GM18508 (cell line): ENCODE measurements at regions not wholly inside any gene's neighbourhood (a gene's known extent, or its start where the extent isn't known, plus 50 kb on each side); places are given as distances from the start of the nearest gene placed in this dataset.
"Not testable (repeated sequence)": the region's sequence is repeated elsewhere in the genome, so short reads cannot be mapped to it uniquely, and the experiment has no call there.

ENCODE experiments used
- ATAC-seq: cut with Tn5 transposase; IDR thresholded peaks from one replicate; pipeline ENCODE4 v1.9.1; 2021; ENCODE audit warnings: moderate number of reproducible peaks; ENCODE audit not compliant: insufficient read depth, unreplicated experiment

DNA sequence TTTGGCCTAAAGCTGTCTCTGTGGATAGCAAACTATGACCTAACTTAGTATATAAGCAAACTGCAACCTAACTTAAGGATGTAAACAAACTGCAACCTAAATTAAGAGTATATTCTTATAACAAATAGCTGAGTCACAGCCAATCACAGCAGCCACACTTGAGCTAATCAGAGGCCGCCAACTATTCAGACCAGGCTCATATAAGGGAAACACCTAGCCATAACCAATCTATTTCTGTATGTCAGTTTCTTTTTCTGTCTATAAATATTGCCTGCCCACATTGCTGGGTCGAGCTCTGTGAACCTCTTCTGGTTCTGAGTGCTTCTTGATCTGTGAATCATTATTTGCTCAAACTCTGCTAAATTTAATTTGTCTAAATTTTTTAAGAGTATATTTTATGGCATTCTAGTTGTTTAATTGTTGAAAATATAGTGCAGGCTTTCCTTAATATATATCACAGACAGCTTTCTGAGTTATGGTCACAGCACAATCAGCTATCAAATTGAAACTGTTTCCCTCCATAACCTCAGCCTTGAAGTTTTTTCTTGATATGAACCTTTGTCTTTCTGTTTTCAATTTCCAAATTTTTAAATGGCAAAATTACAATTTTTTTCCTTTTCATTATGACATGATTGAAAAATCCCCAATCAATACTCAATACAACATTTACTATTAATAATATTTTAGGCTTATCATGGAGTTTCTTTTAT is 327.1 kb upstream of the NUDT12 start:
- ATAC-seq = no peak

DNA sequence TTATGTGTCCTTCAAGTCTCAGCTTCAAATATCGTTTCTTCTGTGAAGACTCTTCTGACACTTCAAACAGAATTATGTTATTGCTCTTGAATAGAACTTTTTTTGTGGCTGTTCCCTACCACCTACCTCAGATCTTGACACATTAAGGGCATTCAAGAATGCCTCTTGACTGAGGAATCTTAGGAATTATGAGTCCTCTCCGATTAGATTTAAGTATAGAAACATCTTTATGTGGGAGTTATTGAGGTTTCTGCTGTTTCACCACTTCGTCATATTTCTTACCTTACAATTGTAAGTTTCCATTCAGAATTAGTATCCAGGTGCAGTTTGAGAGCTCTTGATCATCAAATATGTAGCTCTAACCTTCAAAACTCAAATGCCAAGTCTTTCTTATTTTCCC is 324.2 kb upstream of the NUDT12 start:
- ATAC-seq = no peak

DNA sequence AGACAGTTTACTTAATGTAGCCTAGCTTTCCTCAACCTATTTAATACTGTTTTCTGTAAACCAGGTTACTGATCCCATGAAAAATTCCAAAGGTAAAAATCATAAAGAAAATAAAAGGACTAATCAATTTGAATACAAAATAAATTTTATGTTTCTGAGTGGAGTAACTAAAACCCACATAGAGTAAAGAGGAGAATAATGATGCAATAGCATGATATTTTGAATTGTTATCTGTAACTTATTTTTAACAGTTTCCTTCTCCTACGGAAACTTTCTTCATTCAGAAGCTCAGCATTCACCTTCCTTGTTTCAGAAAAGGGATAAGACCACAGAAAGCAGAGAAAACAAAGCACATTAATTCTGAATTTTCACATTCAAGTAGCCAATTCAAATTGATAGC is 320.6 kb upstream of the NUDT12 start:
- ATAC-seq = no peak

DNA sequence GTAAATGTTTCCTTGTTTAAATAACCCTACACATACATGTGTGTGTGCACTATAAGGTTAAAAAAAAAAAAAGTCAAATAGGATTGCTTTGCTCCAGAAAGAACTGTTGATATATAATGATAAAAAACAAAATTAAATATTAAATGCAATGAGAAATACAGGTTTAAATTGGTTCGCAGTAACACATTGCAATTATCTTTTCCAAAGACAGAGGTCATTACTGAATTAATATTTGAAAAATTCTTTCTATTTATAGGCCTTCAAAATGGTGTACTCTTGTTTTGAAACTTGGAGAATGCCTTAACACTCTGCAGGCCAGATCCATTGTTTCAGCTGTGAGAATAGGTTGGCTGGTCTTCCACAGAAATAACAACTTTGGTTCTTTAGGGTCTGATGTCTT is 319.0 kb upstream of the NUDT12 start:
- ATAC-seq = no peak

DNA sequence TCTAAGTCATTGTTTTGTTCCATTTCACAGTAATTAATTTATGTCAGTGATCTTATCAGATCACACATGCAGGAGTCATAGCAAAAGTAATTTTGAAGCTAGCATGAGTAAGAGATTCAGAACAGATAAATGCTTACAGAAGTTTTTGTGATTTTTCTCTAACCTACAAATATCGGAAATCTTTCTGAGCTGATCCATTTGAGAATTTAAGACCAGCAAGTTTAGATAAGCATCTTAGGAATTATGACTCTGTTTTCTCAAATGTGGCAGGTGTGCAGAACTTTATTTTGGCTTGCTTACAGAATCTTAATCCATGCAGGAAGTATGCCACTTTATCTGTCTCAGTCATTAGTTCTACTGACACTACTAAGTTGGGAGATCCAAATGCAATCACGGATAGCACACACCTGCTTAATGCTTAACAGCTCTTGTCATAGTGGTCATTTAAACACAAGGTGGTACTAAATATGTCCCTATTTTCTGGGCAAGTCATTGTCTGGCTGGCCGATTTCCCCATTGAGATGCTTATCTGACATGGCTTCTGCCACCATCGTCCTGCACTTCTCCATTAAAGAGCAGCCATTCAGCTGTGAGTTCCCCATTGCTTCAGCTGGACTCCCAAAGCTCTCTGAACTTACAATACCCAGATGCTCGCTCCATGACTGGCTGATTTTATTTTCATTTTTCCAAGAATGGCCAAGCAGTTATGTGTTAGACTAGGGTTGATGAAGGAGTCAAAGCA is 305.4 kb upstream of the NUDT12 start:
- no peak for ATAC-seq

DNA sequence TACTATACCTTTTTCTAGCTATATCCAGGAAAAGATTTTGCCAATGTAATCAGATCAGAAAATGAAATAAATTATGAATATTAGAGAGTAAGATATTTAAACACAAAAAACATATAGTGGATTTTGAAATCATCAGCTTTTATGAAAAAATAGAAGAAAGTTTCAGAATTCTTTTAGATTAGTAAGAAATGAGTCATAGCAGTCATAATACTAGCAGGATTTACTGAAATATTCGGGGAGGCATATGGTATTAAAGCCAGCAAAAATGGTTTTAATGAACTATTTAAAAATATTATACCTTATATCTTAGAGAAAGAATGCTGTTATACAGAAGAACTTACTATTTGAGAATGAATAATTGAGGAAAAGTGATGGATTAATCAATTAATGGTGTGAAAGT is 303.6 kb upstream of the NUDT12 start:
- ATAC-seq = no peak

DNA sequence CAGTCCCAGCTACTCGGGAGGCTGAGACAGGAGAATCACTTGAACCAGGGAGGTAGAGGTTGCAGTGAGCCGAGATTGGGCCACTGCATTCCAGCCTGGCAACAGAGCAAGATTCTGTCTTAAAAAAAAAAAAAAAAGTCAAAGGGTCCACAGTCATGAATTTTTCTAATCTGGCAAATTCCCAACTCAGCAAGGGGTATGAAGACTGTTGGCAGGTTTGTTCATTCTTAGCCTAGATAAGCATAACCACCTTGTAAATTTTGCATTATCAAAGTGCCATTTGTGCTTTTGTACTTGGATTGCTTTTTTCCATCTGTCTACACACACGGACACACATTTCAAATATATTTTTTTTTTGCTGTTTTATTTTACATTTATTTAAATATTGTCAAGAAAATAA is 299.8 kb upstream of the NUDT12 start:
- no peak for ATAC-seq

DNA sequence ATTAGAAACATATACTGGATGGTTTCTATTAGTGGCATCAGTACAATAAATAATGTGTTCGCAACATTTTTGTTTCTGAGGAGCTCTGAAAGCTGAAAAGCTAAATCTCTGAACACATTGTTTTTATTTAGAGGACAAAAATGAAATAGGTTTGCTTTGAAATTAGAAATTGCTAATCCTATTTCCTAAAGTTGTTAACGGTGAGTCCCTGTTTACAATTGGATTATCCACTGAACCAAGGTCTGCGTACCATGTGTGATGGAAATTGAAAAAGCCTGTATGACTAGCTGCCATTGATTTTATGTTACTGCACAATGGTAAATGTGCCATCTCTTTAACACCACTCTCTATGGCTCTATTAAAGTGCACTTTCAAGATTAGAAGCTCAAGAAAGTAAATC is 297.7 kb upstream of the NUDT12 start:
- ATAC-seq = no peak

DNA sequence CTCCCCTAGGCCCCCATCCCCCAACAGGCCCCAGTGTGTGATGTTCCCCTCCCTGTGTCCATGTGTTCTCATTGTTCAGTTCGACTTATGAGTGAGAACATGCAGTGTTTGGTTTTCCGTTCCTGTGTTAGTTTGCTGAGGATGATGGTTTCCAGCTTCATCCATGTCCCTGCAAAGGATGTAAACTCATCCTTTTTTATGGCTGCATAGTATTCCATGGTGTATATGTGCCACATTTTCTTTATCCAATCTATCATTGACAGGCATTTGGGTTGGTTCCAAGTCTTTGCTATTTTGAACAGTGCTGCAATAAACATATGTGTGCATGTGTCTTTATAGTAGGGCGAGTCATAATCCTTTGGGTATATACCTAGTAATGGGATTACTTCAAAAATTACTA is 295.8 kb upstream of the NUDT12 start:
- not testable (repeated sequence) for ATAC-seq

DNA sequence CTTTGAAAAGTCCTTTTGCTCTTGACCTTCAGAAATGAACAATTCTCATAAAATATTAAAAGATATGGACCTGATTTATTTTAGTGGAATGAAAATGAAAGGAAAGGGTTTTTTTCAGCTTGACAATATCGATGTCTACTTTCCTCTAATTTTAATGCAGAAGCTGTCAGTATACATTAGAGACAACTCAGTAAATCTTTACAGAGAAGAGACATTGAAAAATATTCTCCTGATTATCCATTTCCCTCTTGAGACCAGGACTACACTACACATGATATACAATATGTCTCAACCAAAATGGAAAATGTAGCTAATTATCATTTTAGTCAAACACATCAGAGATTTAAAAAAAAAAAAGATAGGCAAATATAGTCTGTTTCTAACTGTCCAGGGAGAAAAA is 288.5 kb upstream of the NUDT12 start:
- no peak for ATAC-seq

DNA sequence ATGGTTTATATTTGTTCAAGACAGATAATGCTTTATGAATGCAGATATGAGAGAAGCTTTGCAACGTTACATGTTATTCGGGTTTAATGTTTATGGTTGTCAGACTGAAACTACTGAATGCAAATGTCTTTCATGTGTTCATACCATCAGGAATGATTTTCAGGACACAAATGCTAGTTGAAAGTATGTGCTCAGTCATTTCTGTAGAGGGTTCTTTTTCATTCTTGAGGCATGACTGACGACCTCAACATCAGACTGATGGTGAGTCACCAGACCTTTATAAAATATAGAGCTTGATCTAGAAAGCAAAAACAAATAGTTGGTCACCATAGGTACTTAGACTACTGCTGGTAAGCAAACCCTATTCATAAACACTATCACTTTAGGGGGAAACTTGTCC is 287.3 kb upstream of the NUDT12 start:
- ATAC-seq = no peak

DNA sequence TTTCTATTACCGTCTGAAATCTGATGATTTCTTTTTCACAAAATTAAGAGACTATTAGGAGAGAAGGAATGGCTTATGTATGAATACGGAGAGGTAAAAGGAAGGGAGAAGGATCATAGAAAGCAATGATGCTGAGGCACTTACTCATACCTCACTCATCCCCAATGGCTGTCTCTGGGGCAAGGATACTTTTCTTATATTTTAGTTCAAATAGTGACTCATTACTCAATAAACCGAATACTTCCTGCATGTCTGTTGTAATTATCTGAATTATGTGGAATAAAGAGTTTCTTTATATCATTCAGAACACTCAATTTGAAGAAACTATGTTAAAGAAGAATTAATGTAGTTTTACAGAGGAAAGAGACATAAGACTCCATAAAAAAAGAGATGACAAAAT is 284.5 kb upstream of the NUDT12 start:
- no peak for ATAC-seq

DNA sequence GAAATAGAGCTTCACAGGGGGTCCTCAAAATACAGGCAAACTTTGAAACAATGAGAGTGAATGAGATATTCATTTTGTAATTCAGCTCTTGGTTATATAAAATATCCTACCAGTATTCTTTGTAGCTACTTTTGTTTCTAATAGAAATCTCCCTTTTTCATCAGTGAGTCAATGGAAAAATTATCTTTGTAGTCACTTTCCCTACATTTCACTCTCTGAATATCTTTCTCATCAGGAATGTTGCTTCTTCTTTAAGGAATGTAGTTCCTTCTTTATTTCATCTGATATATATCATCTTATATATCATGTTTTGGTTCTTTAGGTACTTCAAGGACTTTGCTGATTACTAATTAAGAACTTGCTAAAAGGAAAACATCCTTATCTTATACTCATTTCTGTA is 280.3 kb upstream of the NUDT12 start:
- ATAC-seq = no peak

DNA sequence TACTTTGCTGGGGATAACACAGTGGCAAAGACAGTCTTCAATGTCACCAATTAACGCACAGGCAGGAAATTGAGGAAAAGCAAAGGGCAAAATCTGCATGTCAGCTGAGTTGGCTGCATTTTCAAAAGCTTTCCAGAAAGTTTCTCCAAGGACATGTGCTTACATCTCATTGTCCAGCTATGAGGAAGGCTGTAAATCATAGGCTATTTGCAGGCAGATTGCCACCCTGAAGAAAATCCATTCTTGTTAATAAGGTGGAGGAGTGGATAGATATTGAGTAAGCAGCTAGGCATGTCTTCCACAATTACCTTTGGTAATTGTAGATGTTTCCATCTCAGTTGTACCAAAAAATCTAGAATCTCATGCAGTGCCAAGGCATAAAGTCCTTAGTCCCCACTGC is 278.0 kb upstream of the NUDT12 start:
- no peak for ATAC-seq

DNA sequence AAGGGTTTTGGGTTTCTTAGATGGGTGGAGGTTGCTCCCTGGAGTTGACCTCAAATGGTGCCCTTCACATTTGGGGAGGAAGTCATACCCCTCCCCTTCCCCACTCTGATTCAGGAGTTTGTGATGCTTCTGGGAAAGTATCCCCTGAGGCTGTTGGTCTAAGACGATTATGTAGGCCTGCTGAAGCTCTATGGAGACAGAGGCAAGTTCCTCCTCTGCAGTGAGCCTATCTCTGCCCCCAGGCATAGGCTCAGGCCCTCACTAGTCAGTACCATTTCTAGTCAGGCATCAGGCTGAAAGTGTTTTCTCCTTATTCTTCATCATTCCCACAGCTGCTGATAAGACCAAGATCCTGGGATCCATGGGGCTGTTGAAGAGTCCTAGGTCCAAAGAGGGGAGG is 271.6 kb upstream of the NUDT12 start:
- no peak for ATAC-seq

DNA sequence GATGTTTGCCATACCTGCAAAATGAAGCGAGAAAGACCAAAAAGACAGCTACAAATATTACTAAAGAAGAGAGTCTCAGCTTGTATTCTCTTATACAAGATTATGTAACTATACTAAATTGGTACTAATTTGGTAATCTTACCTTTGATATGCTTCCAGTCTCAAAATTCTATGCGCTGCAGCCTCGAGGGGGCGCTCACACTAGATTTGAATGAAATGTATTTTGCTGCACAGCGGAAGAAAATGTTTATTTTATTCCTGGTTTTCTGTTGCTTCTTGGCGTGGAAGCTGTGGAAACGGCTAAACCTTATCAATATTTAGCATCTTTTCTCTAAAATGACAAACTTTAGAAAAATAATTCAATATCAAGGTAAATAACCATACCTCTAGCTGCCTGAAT is 267.0 kb upstream of the NUDT12 start:
- ATAC-seq = no peak

DNA sequence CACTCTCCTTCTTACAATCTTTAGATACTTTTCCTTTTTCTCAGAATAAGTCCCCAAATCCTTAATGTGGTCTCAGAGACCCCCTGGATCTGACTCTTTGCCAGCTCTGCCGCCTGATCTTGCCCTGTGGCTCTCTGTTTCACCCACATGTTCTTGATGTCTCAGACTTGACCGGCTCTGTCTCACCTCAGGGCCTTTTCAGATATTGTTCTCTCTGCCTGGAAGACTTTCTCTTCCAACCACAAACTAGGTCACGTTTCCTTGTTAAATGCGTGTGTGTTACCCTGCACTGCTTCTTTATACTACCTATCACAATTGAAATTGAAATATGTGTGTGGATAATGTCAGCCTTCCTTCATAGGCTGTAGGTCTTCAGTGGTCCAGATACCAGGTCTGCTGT is 265.4 kb upstream of the NUDT12 start:
- ATAC-seq = no peak

DNA sequence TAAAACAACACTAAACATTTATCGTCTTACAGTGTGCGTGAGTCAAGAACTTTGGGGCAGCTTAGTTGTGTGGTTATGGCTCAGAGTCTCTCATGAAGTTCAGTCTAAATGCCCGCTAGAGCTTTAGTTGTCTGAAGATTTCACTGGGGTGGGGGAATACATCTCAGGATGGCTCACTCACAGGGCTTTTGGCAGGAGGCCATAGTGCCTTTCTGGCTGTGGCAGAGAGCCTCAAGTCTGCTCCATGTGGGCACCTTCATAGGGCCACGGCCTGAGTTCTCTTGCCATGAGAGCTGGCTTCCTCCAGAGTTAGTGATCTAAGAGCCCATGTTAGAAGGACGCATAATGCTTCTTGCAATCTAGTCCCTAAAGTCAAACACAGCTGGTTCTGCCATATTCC is 258.8 kb upstream of the NUDT12 start:
- ATAC-seq = no peak

DNA sequence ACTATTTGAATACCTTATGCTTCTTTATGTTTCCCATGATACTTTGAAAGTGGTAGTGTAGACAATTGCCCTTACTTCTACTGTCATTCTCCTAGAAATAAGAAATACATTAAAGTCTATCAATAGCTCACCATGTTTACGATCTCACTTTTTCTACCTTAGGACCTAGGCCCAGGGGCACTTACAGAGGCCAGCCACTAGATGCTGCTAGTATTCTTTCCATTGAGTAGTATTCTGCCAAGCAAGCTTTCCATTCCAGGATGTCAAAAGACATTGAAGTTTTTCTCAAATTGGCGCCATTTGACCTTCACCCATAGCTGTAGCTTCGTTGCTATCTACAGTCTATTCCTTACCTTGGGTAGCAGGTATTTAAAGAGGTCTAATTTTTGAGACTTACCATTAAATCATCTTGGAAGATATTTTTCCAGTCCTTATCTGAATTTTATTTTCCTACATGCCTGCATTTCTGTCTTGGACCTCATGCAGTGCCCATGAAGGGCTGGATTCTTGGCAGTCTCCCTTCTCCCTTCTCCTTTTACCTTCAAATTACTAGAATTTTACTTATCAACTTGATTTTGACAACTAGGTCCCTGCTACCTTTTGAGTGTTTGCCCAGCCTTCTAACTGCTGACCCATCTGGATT is 246.0 kb upstream of the NUDT12 start:
- ATAC-seq = peak; percentile 76

DNA sequence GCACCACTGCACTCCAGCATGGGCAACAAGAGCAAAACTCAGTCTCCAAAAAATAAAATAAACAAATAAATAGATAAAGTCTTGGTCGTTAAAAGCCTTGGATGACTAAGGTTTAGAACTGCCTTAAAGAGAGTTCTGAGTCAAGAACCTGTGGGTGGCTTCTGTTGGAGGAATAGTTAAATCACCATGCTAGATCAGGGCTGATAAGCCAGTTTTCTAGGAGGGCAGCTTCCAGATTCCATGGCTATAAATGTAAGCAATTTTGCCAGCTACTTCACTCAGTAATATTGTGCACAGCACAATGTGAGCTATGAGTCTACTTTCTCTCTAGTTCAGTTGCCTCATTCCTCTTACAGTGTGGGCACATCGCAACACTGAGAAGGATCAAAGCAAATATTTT is 242.1 kb upstream of the NUDT12 start:
- no peak for ATAC-seq

DNA sequence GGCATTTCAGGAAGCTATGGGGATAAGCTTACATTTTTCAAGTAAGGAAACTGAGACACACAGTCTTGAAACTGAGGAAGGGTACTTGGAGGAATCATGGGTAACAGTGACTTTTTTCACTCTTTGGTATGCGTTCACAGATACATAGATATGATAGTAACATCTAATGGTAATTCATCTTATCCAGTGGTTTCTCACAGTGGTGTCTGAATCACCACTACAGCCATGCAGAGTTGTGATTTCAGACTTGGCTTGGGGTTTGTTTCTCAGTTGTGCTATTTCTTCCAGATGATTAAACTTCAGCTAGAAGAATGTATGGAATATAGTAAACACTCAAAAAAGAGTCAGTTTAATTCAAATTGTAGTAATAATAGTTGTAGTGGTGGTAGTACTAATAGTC is 239.1 kb upstream of the NUDT12 start:
- no peak for ATAC-seq
